ENCODE measurements at regions not wholly inside any gene's neighbourhood (a gene's known extent, or its start where the extent isn't known, plus 50 kb on each side); places are given as distances from the start of the nearest gene placed in this dataset.

DNA sequence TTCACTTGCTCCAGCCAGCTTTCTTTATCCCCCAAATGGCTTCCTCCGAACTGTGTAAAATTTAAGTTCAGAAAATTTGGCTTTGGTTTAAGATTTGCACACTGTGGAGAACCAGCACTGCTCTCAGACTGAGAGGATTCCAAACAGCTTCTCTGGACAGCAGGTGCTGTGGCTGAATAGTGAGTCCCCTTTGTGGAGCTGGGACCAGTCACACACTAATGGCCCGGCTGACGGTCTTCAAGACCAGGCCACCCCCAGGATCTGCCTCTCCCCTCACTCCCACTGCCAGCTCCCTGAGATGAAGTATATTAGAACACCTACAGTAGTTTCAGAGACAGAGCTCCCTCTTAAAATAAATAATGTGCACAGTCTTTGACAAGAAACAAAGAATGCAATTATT lies 267.3 kb downstream of the BCAT1 start:
- Histone ChIP-seq H3K9ac (ENCODE audit: low read length) (no peak overlapping the region), H3K27me3 (ENCODE audit: low read length) (no peaks in the 10 kb centered on the region), H3K9me3 (ENCODE audit: insufficient read depth, low read length) (no peaks in the 10 kb centered on the region)

DNA sequence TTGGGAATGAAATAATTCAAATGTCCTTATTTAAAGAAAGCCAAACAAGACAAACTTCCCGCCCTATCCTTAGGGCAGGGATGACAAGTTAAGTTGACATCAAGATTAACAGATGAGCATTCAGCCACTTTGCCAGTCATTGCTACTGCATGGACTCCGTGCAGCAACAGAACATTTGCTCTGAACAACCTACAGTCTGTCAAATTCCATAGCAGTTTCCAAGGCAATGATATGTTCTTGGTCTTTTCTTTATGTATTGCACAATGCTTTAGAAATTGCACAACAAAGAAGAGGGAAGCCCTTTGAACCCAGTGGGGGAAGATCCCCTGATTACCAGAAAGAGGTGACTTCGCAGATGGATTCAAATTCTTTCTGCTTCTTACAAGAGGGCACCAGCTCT lies 269.8 kb downstream of the BCAT1 start:
- Histone ChIP-seq H3K9me3 (ENCODE audit: insufficient read depth, low read length) (no peaks in the 10 kb centered on the region), H3K79me2 (ENCODE audit: insufficient read depth, low read length) (no peaks in the 10 kb centered on the region), H3K9ac (ENCODE audit: low read length) (no peak overlapping the region), H3K27me3 (ENCODE audit: low read length) (no peaks in the 10 kb centered on the region), H3K27ac (ENCODE audit: low read depth, low read length) (no peak overlapping the region), H3K4me2 (ENCODE audit: low read depth, low read length, poor library complexity, severe bottlenecking) (no peak overlapping the region), H3K36me3 (ENCODE audit: low read length) (no peaks in the 10 kb centered on the region), H3K9me2 (replicated peaks; ENCODE audit: insufficient read depth, low read length) (no peaks in the 10 kb centered on the region), H3K4me3 (ENCODE audit: insufficient read depth, low read length, poor library complexity, severe bottlenecking) (no peak overlapping the region), H4K20me1 (ENCODE audit: low read depth, low read length) (no peaks in the 10 kb centered on the region), H3F3A (ENCODE audit: insufficient read depth) (no peaks in the 10 kb centered on the region), H2AFZ (ENCODE audit: low read depth, low read length, severe bottlenecking) (no peak overlapping the region)
- no peak for TF ChIP-seq CTCF (IDR thresholded peaks at IDR 0.05; ENCODE audit: insufficient read depth, low read length, poor library complexity, severe bottlenecking)
- no peak for TF ChIP-seq EZH2phosphoT487 (conservative IDR thresholded peaks at IDR 0.05; ENCODE audit: low read length)

More for the DNA sequence above, 267.3 kb downstream of the BCAT1 start:
- Histone ChIP-seq H3K36me3 (ENCODE audit: low read length) (no peaks in the 10 kb centered on the region), H3K4me2 (ENCODE audit: low read depth, low read length, poor library complexity, severe bottlenecking) (no peak overlapping the region), H3K27ac (ENCODE audit: low read depth, low read length) (no peak overlapping the region), H2AFZ (ENCODE audit: low read depth, low read length, severe bottlenecking) (no peak overlapping the region), H4K20me1 (ENCODE audit: low read depth, low read length) (no peaks in the 10 kb centered on the region), H3K79me2 (ENCODE audit: insufficient read depth, low read length) (no peaks in the 10 kb centered on the region), H3K9me2 (replicated peaks; ENCODE audit: insufficient read depth, low read length) (no peaks in the 10 kb centered on the region), H3K4me3 (ENCODE audit: insufficient read depth, low read length, poor library complexity, severe bottlenecking) (no peak overlapping the region), H3F3A (ENCODE audit: insufficient read depth) (no peaks in the 10 kb centered on the region)
- TF ChIP-seq EZH2phosphoT487 (conservative IDR thresholded peaks at IDR 0.05; ENCODE audit: low read length) (no peak), CTCF (IDR thresholded peaks at IDR 0.05; ENCODE audit: insufficient read depth, low read length, poor library complexity, severe bottlenecking) (no peak)

- Histone ChIP-seq H4K20me1 (ENCODE audit: low read depth, low read length) (no peaks in the 10 kb centered on the region), H3K79me2 (ENCODE audit: insufficient read depth, low read length) (no peaks in the 10 kb centered on the region), H3K4me2 (ENCODE audit: low read depth, low read length, poor library complexity, severe bottlenecking) (no peak overlapping the region), H3K9me2 (replicated peaks; ENCODE audit: insufficient read depth, low read length) (no peaks in the 10 kb centered on the region), H3K27me3 (ENCODE audit: low read length) (no peaks in the 10 kb centered on the region), H3K9me3 (ENCODE audit: insufficient read depth, low read length) (no peaks in the 10 kb centered on the region), H2AFZ (ENCODE audit: low read depth, low read length, severe bottlenecking) (no peak overlapping the region), H3K36me3 (ENCODE audit: low read length) (no peaks in the 10 kb centered on the region), H3K4me3 (ENCODE audit: insufficient read depth, low read length, poor library complexity, severe bottlenecking) (no peak overlapping the region), H3K9ac (ENCODE audit: low read length) (no peak overlapping the region), H3F3A (ENCODE audit: insufficient read depth) (no peaks in the 10 kb centered on the region), H3K27ac (ENCODE audit: low read depth, low read length) (no peak overlapping the region)
- TF ChIP-seq CTCF (IDR thresholded peaks at IDR 0.05; ENCODE audit: insufficient read depth, low read length, poor library complexity, severe bottlenecking) (no peak), EZH2phosphoT487 (conservative IDR thresholded peaks at IDR 0.05; ENCODE audit: low read length) (no peak)
These were observed 270.5 kb downstream of the BCAT1 start for GRCh38 chr12:24678436-24678835.
